ENCODE measurements at regions not wholly inside any gene's neighbourhood (a gene's known extent, or its start where the extent isn't known, plus 50 kb on each side); places are given as distances from the start of the nearest gene placed in this dataset.

DNA sequence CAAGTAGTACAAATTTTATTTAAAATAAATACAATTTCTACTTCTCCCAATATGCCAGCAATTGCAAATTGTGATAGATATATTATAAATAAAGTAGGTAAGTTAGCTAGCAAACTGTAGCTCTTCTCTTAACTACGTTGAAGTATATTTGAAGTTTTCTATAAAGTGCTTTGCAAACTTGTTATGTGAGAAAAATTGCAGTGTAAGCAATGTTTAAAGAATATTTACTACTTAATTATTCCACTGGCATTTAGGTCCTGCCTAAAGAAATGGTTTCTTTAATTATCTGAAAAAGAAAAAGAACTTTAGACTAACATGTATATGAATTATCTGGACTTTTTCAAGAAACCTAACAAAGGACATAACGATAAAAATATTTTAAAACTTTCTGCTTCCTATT lies 1350.0 kb upstream of the CDH9 start:
- Histone ChIP-seq H3K4me1 (no peaks in the 10 kb centered on the region), H3K36me3 (no peaks in the 10 kb centered on the region), H3K4me3 (no peak overlapping the region), H3K27me3 (no peaks in the 10 kb centered on the region), H3K27ac (no peak overlapping the region), H3K9me3 (no peaks in the 10 kb centered on the region)
- DNase-seq (ENCODE audit: low spot score): no peak
- TF ChIP-seq, protein P1, sequence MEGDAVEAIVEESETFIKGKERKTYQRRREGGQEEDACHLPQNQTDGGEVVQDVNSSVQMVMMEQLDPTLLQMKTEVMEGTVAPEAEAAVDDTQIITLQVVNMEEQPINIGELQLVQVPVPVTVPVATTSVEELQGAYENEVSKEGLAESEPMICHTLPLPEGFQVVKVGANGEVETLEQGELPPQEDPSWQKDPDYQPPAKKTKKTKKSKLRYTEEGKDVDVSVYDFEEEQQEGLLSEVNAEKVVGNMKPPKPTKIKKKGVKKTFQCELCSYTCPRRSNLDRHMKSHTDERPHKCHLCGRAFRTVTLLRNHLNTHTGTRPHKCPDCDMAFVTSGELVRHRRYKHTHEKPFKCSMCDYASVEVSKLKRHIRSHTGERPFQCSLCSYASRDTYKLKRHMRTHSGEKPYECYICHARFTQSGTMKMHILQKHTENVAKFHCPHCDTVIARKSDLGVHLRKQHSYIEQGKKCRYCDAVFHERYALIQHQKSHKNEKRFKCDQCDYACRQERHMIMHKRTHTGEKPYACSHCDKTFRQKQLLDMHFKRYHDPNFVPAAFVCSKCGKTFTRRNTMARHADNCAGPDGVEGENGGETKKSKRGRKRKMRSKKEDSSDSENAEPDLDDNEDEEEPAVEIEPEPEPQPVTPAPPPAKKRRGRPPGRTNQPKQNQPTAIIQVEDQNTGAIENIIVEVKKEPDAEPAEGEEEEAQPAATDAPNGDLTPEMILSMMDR (IDR thresholded peaks at IDR 0.05): no peak

DNA sequence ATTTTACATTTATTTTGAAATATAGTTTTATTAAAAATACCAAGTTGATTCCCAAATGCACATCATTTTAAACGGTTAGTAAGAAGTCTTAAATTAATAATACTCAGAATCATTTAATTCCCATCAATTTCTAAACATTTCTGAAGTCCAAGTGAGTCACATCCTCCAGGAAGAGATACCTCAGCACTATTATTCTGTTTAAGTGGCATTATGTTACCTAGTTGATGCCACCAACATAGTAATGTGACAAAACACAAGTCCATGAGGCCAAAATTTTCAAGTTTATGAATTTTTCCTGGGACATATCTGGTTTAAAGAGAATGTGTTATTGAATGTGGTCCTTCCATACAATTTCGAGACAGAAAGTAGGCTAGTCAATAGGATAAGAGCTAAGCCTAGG lies 1348.3 kb upstream of the CDH9 start:
- Histone ChIP-seq H3K9me3 (no peaks in the 10 kb centered on the region), H3K4me3 (no peak overlapping the region), H3K27ac (no peak overlapping the region), H3K36me3 (no peaks in the 10 kb centered on the region), H3K27me3 (no peaks in the 10 kb centered on the region), H3K4me1 (no peaks in the 10 kb centered on the region)
- DNase-seq (ENCODE audit: low spot score): no peak
- TF ChIP-seq, protein P1 (IDR thresholded peaks at IDR 0.05): no peak

DNA sequence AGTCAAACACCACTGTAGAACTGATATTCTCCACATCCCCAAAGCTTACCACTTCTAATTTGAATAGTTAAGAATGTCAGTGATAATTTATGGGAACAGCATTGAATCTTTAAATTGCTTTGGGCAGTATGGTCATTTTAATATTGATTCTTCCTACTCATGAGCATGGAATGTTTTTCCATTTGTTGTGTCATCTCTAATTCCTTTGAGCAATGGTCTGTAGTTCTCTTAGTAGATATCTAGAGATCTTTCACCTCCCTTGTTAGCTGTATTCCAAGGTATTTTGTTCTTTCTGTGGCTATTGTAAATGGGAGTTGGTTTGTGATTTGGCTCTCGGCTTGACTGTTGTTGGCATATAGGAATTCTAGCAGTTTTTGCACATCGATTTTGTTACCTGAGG lies 1341.8 kb upstream of the CDH9 start:
- TF ChIP-seq, protein P1 (IDR thresholded peaks at IDR 0.05): no peak
- no peak overlapping the region for H3K4me3 ChIP-seq
- H3K27me3 ChIP-seq: no peaks in the 10 kb centered on the region
- H3K4me1 ChIP-seq: no peaks in the 10 kb centered on the region
- no peak overlapping the region for H3K27ac ChIP-seq
- H3K9me3 ChIP-seq: peaks cover under 1 to 14% of the 10 kb centered on the region in 2 donors
- H3K36me3 ChIP-seq: no peaks in the 10 kb centered on the region
- DNase-seq (ENCODE audit: low spot score): no peak

DNA sequence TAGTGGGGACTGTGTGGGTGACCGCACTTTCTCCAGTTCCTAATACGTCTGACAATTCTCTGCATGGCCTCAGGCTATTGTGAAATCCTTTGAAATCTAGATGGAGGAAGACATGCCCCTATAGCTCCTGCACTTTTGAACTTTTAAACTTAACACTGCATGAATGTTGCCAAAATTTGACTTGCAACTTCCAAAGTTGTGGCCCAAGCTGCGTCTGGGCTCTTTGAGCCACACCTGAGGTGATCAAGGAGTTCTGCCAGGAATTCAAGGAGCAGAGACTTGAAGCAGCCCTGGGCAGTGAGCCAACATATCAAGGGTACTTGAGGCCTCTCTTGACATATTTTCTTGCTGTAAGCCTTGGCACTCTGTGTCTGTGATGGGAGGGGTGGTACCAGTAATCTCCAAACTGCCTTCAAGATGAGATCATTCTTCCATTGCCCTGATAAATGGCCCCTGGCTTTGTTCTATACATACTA lies 1336.1 kb upstream of the CDH9 start:
- Histone ChIP-seq H3K4me3 (no peak overlapping the region), H3K36me3 (no peaks in the 10 kb centered on the region), H3K27me3 (no peaks in the 10 kb centered on the region), H3K4me1 (no peaks in the 10 kb centered on the region), H3K9me3 (peaks cover 2 to 6% of the 10 kb centered on the region in 2 donors), H3K27ac (no peak overlapping the region)
- TF ChIP-seq, protein P1 (IDR thresholded peaks at IDR 0.05): no peak
- no peak for DNase-seq (ENCODE audit: low spot score)

DNA sequence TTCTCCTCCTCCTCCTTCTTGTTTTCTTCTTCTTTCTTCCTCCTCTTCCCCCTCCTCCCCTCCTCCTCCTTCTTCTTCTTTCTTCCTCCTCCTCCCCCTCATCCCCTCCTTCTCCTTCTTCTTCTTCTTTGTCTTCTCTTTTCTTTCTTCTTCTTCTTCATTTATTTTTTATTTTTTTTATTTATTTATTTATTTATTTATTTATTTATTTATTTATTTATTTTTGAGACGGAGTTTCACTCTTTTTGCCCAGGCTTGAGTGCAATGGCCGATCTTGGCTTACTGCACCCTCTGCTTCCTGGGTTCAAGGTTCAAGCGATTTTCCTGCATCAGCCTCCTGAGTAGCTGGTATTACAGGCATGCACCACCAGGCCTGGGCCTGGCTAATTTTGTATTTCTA lies 1332.5 kb upstream of the CDH9 start:
- no peaks in the 10 kb centered on the region for H3K4me1 ChIP-seq
- H3K36me3 ChIP-seq: no peaks in the 10 kb centered on the region
- H3K27ac ChIP-seq: no peak overlapping the region
- no peak overlapping the region for H3K4me3 ChIP-seq
- TF ChIP-seq, protein P1 (IDR thresholded peaks at IDR 0.05): no peak
- H3K27me3 ChIP-seq: no peaks in the 10 kb centered on the region
- no peak for DNase-seq (ENCODE audit: low spot score)
- H3K9me3 ChIP-seq: peaks cover 0 to 2% of the 10 kb centered on the region in 2 donors

DNA sequence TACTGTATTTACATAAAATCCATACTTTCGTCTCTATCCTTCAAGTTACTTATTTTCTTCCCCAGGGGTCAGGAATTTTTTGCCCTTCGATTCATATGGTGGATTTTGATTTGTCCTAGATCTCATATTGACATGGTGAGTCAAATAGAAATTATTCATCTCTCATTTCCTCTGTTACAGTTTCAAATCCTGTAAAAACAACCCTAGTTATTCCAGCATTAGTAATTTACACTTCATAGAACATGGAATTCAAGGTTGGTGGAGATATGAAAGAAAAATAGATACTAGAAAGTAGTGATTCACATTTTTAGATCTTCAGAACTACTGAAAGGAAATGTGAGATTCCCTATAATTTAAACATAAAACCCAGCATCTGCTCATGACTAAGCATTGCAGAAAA lies 1331.0 kb upstream of the CDH9 start:
- H3K36me3 ChIP-seq: no peaks in the 10 kb centered on the region
- H3K9me3 ChIP-seq: no peaks in the 10 kb centered on the region
- H3K27me3 ChIP-seq: no peaks in the 10 kb centered on the region
- H3K27ac ChIP-seq: no peak overlapping the region
- TF ChIP-seq, protein P1 (IDR thresholded peaks at IDR 0.05): no peak
- no peak overlapping the region for H3K4me3 ChIP-seq
- DNase-seq (ENCODE audit: low spot score): no peak
- no peaks in the 10 kb centered on the region for H3K4me1 ChIP-seq
